ENCODE measurements at regions not wholly inside any gene's neighbourhood (a gene's known extent, or its start where the extent isn't known, plus 50 kb on each side); places are given as distances from the start of the nearest gene placed in this dataset.

GRCh38 chr3:15952543-15953175 is 154.9 kb upstream of the ANKRD28 start:
- DNase-seq (ENCODE audit: low read depth in 2 of 2) = no peak

DNA sequence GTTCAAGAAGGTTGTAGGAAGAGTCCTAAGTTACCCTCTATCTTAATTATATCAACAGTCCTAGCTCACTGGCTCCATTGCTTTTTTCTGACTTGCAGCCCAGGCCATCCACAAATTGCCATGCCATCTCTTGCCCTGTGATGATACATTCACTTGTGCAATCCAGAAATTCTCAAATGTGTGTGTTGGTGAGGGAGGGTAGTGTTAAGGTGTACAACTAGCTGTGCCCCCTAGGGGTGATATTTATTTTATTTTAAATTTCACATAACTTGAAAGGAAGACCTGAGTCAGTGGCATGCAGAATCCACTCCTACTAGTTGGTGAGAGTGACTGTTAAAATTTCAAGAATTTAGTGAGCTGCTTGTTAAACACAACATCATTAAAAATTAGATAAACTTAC is 156.1 kb upstream of the ANKRD28 start:
- DNase-seq (ENCODE audit: low read depth in 2 of 2) = no peak

- no peak for DNase-seq (ENCODE audit: low read depth in 2 of 2)
These were observed 158.2 kb upstream of the ANKRD28 start for GRCh38 chr3:15955968-15956367.

GRCh38 chr3:15958692-15959433 is 161.1 kb upstream of the ANKRD28 start:
- DNase-seq (ENCODE audit: low read depth in 2 of 2) = no peak

- no peak for DNase-seq (ENCODE audit: low read depth in 2 of 2)
These were observed 161.6 kb upstream of the ANKRD28 start for GRCh38 chr3:15959434-15959811.

DNA sequence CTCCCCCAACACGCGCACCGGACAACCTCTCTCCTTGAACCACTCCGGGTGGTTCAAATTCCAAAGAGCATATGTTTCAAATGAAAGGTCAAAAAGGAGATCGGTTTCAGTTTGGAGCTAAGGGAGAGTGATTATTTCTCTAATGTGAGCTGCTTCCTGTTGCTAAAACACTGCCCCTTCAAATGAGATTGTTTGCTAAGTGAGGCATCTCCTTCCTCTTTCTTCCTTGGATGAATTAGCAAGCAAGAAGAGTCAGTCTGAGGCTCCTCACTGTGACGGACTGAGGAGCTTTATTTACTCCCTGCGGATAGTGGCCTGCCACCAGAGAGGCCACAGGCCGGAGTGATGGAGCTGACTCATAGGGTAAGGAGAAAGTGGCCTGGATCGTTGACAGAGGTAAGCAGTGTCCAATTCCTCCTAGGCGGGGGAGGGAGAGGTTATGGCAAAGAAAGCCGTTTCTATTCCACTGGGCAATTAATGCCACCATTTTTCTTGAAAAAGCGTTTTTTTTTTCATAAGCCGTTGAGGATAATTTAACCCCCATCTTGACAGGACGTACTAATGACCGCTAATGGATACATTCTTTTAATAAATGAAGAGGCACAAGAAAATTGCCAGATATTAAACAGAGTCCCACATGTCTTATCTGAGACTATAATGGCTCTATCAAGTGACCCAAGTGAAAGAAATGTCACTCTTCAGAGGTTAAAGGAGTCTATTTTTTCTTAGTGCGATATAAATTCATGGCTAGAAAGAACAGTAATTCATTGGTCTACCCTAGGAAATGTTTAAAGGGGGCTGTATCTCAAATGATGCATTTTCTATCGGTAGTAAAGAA is 167.0 kb upstream of the ANKRD28 start:
- DNase-seq (ENCODE audit: low read depth in 2 of 2) = no peak

DNA sequence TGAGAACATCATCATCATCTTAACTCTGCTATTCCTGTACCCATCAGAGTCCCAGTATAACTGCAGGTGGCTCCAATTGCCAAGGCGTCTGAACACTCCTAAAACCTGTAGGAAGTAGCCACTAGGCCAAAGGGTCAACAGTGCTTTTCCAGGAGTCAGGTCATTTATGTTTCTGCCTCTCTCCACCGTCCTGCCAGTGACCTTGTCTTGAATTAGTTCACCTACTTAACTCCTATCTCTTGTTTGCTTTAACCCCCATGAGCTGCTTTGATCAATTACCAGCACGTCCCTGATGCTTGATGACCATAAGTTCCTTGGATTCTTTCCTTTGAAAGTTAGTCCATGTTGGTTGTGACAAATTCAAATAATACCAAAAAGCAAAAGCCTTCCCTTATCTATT is 169.8 kb upstream of the ANKRD28 start:
- no peak for DNase-seq (ENCODE audit: low read depth in 2 of 2)

- no peak for DNase-seq (ENCODE audit: low read depth in 2 of 2)
These were observed 172.3 kb upstream of the ANKRD28 start for GRCh38 chr3:15969874-15970640.

GRCh38 chr3:15973414-15973813 is 175.6 kb upstream of the ANKRD28 start:
- no peak for DNase-seq (ENCODE audit: low read depth in 2 of 2)

GRCh38 chr3:15973940-15974339 is 176.2 kb upstream of the ANKRD28 start:
- DNase-seq (ENCODE audit: low read depth in 2 of 2) = no peak

DNA sequence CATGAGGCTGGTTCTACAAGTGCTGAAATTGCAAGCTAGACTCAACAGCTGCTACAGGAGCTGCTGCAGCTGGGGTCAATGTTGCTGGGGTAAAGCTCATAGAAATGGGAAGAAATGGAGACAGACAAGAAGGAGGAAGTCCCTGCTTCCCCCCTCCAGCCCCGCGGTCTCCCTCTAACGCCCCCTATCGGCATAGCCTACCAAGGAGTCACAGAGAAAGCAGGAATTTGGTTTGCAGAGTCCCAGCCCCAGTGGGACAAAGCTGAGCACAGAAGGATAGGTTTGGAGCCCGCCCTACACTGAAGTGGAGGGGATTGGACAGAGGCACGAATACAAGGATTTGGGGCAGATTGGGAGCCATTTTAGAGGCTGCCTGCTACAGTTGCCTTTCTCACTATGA is 176.9 kb upstream of the ANKRD28 start:
- DNase-seq (ENCODE audit: low read depth in 2 of 2) = no peak

- DNase-seq (ENCODE audit: low read depth in 2 of 2) = no peak
These were observed 178.7 kb upstream of the ANKRD28 start for GRCh38 chr3:15976524-15976923.

DNA sequence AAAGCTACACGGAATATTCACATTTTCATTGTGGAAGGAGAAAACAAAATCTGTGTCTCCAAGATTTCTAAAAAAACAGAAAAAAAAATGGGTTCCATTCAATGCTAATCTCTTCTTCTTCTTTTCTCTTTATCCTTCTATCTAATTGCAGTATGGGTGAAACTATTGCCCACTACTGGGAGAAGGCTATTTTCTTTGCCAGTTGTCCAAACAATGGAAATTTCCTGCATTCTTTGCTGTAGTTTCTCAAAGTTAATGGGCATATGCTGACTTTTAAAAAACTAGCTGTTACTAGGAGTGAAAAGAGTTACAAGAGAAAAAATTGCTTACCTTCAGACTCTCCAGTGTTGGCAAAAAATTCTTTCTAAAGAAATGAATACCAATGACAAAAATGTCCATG is 179.3 kb upstream of the ANKRD28 start:
- DNase-seq (ENCODE audit: low read depth in 2 of 2) = no peak

- DNase-seq (ENCODE audit: low read depth in 2 of 2) = no peak
These were observed 179.9 kb upstream of the ANKRD28 start for GRCh38 chr3:15977598-15978232.

GRCh38 chr3:15978801-15979200 is 181.0 kb upstream of the ANKRD28 start:
- DNase-seq (ENCODE audit: low read depth in 2 of 2) = no peak

GRCh38 chr3:15979495-15979894 is 181.7 kb upstream of the ANKRD28 start:
- no peak for DNase-seq (ENCODE audit: low read depth in 2 of 2)

GRCh38 chr3:15979900-15980299 is 182.1 kb upstream of the ANKRD28 start:
- no peak for DNase-seq (ENCODE audit: low read depth in 2 of 2)

- DNase-seq (ENCODE audit: low read depth in 2 of 2) = no peak
These were observed 184.5 kb upstream of the ANKRD28 start for GRCh38 chr3:15982243-15982642.

DNA sequence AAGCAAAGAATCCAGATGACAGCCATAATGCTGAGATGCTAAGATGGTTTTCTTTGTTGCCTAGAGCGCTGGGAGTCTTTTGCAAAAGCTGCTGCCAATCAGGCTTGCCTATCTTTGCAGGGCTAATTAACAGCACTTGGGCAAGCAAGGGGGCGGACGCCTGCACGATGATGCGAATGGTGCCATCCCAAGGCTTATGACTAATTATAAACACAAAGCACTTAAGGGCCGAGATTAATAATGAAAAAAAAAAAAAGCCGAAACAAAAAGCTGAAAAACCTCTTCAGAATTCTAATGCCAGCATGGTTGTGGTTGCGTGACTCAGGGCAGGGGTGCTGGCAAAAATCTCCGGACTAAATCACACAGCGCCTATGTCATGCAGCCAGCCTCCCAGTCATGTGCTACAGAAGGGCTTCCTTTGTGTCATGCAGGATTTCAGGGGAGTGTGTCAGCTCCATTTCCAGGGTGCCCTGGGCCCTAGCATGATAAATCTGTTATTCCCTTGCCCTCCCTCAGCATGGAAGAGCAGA is 185.0 kb upstream of the ANKRD28 start:
- DNase-seq (ENCODE audit: low read depth in 2 of 2) = no peak

- DNase-seq (ENCODE audit: low read depth in 2 of 2) = no peak
These were observed 185.5 kb upstream of the ANKRD28 start for GRCh38 chr3:15983232-15983631.

GRCh38 chr3:15983693-15984092 is 185.9 kb upstream of the ANKRD28 start:
- DNase-seq (ENCODE audit: low read depth in 2 of 2) = no peak

All from stimulated activated CD4-positive, alpha-beta T cell treated with anti-CD3 and anti-CD28 coated beads, Interleukin-1b, Interleukin-23, amount 100 ng/mL, for 4 hours (primary cell).